ENCODE measurements at regions not wholly inside any gene's neighbourhood (a gene's known extent, or its start where the extent isn't known, plus 50 kb on each side); places are given as distances from the start of the nearest gene placed in this dataset.
"Not testable (repeated sequence)": the region's sequence is repeated elsewhere in the genome, so short reads cannot be mapped to it uniquely, and the experiment has no call there.

GRCh38 chr4:144411700-144412099 lies 234.3 kb upstream of the HHIP start:
- no peaks in the 10 kb centered on the region for H3K27me3 ChIP-seq (replicated peaks)
- peaks cover 11% of the 10 kb centered on the region for H3K4me1 ChIP-seq (replicated peaks)
- no peaks in the 10 kb centered on the region for H3K36me3 ChIP-seq
- H3K4me3 ChIP-seq, result no peak overlapping the region
- no peak for DNase-seq (ENCODE audit: low read depth in 1 of 2, low spot score in 2 of 2)
- H3K9me3 ChIP-seq (replicated peaks), result no peaks in the 10 kb centered on the region
- H3K27ac ChIP-seq, result no peak overlapping the region

- Histone ChIP-seq H3K9me3 (replicated peaks) (no peaks in the 10 kb centered on the region), H3K4me1 (replicated peaks) (peaks cover 6% of the 10 kb centered on the region)
- DNase-seq (ENCODE audit: low read depth in 1 of 2, low spot score in 2 of 2), result no peak
These were observed 224.9 kb upstream of the HHIP start for GRCh38 chr4:144421056-144421455.

GRCh38 chr4:144421839-144422565 lies 224.0 kb upstream of the HHIP start:
- Histone ChIP-seq H3K4me3 (no peak overlapping the region), H3K9me3 (replicated peaks) (no peaks in the 10 kb centered on the region), H3K27ac (no peak overlapping the region), H3K4me1 (replicated peaks) (no peaks in the 10 kb centered on the region), H3K36me3 (no peaks in the 10 kb centered on the region), H3K27me3 (replicated peaks) (no peaks in the 10 kb centered on the region)
- no peak for DNase-seq (ENCODE audit: low read depth in 1 of 2, low spot score in 2 of 2)

More at GRCh38 chr4:144421056-144421455, 224.9 kb upstream of the HHIP start:
- H3K27me3 ChIP-seq (replicated peaks), result no peaks in the 10 kb centered on the region
- H3K36me3 ChIP-seq, result no peaks in the 10 kb centered on the region
- no peak overlapping the region for H3K27ac ChIP-seq
- no peak overlapping the region for H3K4me3 ChIP-seq

GRCh38 chr4:144423930-144424329 lies 222.0 kb upstream of the HHIP start:
- H3K4me3 ChIP-seq, result no peak overlapping the region
- H3K4me1 ChIP-seq (replicated peaks), result no peaks in the 10 kb centered on the region
- no peaks in the 10 kb centered on the region for H3K27me3 ChIP-seq (replicated peaks)
- DNase-seq (ENCODE audit: low read depth in 1 of 2, low spot score in 2 of 2), result no peak
- no peaks in the 10 kb centered on the region for H3K9me3 ChIP-seq (replicated peaks)
- H3K36me3 ChIP-seq, result no peaks in the 10 kb centered on the region
- no peak overlapping the region for H3K27ac ChIP-seq

GRCh38 chr4:144426023-144426422 lies 219.9 kb upstream of the HHIP start:
- not testable (repeated sequence) for DNase-seq (ENCODE audit: low read depth in 1 of 2, low spot score in 2 of 2); H3K9me3 ChIP-seq (replicated peaks); H3K27me3 ChIP-seq (replicated peaks)

GRCh38 chr4:144442713-144443112 lies 203.2 kb upstream of the HHIP start:
- no peaks in the 10 kb centered on the region for H3K4me1 ChIP-seq (replicated peaks)
- H3K27me3 ChIP-seq (replicated peaks), result no peaks in the 10 kb centered on the region
- no peak overlapping the region for H3K4me3 ChIP-seq
- H3K27ac ChIP-seq, result no peak overlapping the region
- H3K9me3 ChIP-seq (replicated peaks), result no peaks in the 10 kb centered on the region
- DNase-seq (ENCODE audit: low read depth in 1 of 2, low spot score in 2 of 2), result no peak
- no peaks in the 10 kb centered on the region for H3K36me3 ChIP-seq

More at GRCh38 chr4:144426023-144426422, 219.9 kb upstream of the HHIP start:
- H3K4me3 ChIP-seq; H3K36me3 ChIP-seq; H3K27ac ChIP-seq; H3K4me1 ChIP-seq (replicated peaks): not testable (repeated sequence)

GRCh38 chr4:144449611-144450010 lies 196.3 kb upstream of the HHIP start:
- no peak for DNase-seq (ENCODE audit: low read depth in 1 of 2, low spot score in 2 of 2)
- H3K27ac ChIP-seq, result no peak overlapping the region
- no peak overlapping the region for H3K4me3 ChIP-seq
- peaks cover 28% of the 10 kb centered on the region for H3K4me1 ChIP-seq (replicated peaks)
- H3K27me3 ChIP-seq (replicated peaks), result no peaks in the 10 kb centered on the region
- H3K9me3 ChIP-seq (replicated peaks), result no peaks in the 10 kb centered on the region
- H3K36me3 ChIP-seq, result no peaks in the 10 kb centered on the region

- Histone ChIP-seq H3K4me1 (replicated peaks) (peaks cover 28% of the 10 kb centered on the region), H3K4me3 (no peak overlapping the region), H3K27me3 (replicated peaks) (no peaks in the 10 kb centered on the region), H3K27ac (no peak overlapping the region), H3K36me3 (no peaks in the 10 kb centered on the region), H3K9me3 (replicated peaks) (no peaks in the 10 kb centered on the region)
- DNase-seq (ENCODE audit: low read depth in 1 of 2, low spot score in 2 of 2), result no peak
These were observed 195.4 kb upstream of the HHIP start for GRCh38 chr4:144450526-144450925.

- peaks cover 33% of the 10 kb centered on the region for H3K4me1 ChIP-seq (replicated peaks)
- no peaks in the 10 kb centered on the region for H3K9me3 ChIP-seq (replicated peaks)
- no peaks in the 10 kb centered on the region for H3K27me3 ChIP-seq (replicated peaks)
- peak in 1 of 2 experiments; percentile 60 for DNase-seq (ENCODE audit: low read depth in 1 of 2, low spot score in 2 of 2)
- H3K27ac ChIP-seq, result no peak overlapping the region
- no peaks in the 10 kb centered on the region for H3K36me3 ChIP-seq
- no peak overlapping the region for H3K4me3 ChIP-seq
These were observed 194.0 kb upstream of the HHIP start for GRCh38 chr4:144451766-144452450.

- H3K4me1 ChIP-seq (replicated peaks), result peaks cover 30% of the 10 kb centered on the region
- DNase-seq (ENCODE audit: low read depth in 1 of 2, low spot score in 2 of 2), result peak in 1 of 2 experiments; percentile 9
- H3K27ac ChIP-seq, result no peak overlapping the region
- no peaks in the 10 kb centered on the region for H3K9me3 ChIP-seq (replicated peaks)
- no peaks in the 10 kb centered on the region for H3K27me3 ChIP-seq (replicated peaks)
- H3K36me3 ChIP-seq, result no peaks in the 10 kb centered on the region
- no peak overlapping the region for H3K4me3 ChIP-seq
These were observed 189.8 kb upstream of the HHIP start for GRCh38 chr4:144456196-144456595.

GRCh38 chr4:144461906-144462305 lies 184.1 kb upstream of the HHIP start:
- no peak for DNase-seq (ENCODE audit: low read depth in 1 of 2, low spot score in 2 of 2)
- H3K9me3 ChIP-seq (replicated peaks), result no peaks in the 10 kb centered on the region
- H3K36me3 ChIP-seq, result no peaks in the 10 kb centered on the region
- no peak overlapping the region for H3K27ac ChIP-seq
- no peaks in the 10 kb centered on the region for H3K27me3 ChIP-seq (replicated peaks)
- H3K4me3 ChIP-seq, result no peak overlapping the region
- no peaks in the 10 kb centered on the region for H3K4me1 ChIP-seq (replicated peaks)

- Histone ChIP-seq H3K9me3 (replicated peaks) (no peaks in the 10 kb centered on the region), H3K27me3 (replicated peaks) (no peaks in the 10 kb centered on the region), H3K27ac (no peak overlapping the region), H3K36me3 (no peaks in the 10 kb centered on the region), H3K4me1 (replicated peaks) (no peaks in the 10 kb centered on the region), H3K4me3 (no peak overlapping the region)
- no peak for DNase-seq (ENCODE audit: low read depth in 1 of 2, low spot score in 2 of 2)
These were observed 182.7 kb upstream of the HHIP start for GRCh38 chr4:144463236-144463635.

- Histone ChIP-seq H3K4me1 (replicated peaks) (no peaks in the 10 kb centered on the region), H3K9me3 (replicated peaks) (no peaks in the 10 kb centered on the region), H3K4me3 (no peak overlapping the region), H3K27ac (no peak overlapping the region), H3K36me3 (no peaks in the 10 kb centered on the region), H3K27me3 (replicated peaks) (no peaks in the 10 kb centered on the region)
- DNase-seq (ENCODE audit: low read depth in 1 of 2, low spot score in 2 of 2), result no peak
These were observed 182.1 kb upstream of the HHIP start for GRCh38 chr4:144463896-144464295.

- H3K27ac ChIP-seq, result no peak overlapping the region
- H3K27me3 ChIP-seq (replicated peaks), result no peaks in the 10 kb centered on the region
- DNase-seq (ENCODE audit: low read depth in 1 of 2, low spot score in 2 of 2), result no peak
- no peak overlapping the region for H3K4me3 ChIP-seq
- no peaks in the 10 kb centered on the region for H3K4me1 ChIP-seq (replicated peaks)
- H3K9me3 ChIP-seq (replicated peaks), result no peaks in the 10 kb centered on the region
- H3K36me3 ChIP-seq, result no peaks in the 10 kb centered on the region
These were observed 180.4 kb upstream of the HHIP start for GRCh38 chr4:144465546-144465945.
